HG03039 (cell line): ENCODE measurements at regions not wholly inside any gene's neighbourhood (a gene's known extent, or its start where the extent isn't known, plus 50 kb on each side); places are given as distances from the start of the nearest gene placed in this dataset.

Experiments
- ATAC-seq: cut with Tn5 transposase; IDR thresholded peaks from one replicate; pipeline ENCODE4 v1.9.1; 2021; ENCODE audit warnings: mild to moderate bottlenecking, moderate library complexity; ENCODE audit not compliant: unreplicated experiment

- ATAC-seq, result no peak
Observed at GRCh38 chr13:77383097-77383496, 56.2 kb upstream of the MYCBP2 start.

DNA sequence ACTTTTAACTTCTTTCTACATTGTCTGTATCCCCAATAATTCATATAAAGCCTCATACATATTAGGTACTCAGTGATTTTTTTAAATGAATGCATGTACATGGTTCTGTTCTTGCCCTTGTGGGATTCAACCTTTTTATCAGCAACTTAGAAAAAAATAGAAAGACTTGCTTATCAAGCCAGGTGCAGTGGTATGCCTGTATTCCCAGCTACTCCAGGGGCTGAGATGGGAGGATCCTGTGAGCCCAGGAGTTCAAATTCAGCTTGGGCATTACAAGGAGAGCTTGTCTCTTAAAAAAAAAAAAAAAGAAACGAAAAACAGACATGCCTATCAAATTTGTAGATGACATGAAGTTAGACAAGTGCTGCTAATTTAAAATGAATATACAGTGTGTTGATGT lies 54.2 kb upstream of the MYCBP2 start:
- no peak for ATAC-seq

DNA sequence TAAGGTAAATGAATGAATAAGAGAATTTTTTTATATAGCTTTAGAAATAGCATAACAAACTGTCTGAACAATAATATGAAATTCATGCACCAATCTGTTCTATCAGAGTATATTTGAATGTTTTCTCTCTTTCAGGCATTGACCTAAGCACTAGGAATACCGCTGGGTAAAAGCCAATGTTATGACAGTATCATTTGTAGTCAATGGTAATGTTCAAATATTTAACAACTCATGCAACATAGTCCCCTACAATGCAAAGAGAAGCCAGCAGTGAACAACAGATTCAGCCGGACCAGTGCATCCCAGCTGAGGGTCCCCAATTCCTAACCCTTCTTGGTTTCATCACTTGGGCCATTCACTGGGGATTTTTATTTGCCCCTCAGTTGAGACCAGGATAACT lies 52.6 kb upstream of the MYCBP2 start:
- ATAC-seq, result no peak

DNA sequence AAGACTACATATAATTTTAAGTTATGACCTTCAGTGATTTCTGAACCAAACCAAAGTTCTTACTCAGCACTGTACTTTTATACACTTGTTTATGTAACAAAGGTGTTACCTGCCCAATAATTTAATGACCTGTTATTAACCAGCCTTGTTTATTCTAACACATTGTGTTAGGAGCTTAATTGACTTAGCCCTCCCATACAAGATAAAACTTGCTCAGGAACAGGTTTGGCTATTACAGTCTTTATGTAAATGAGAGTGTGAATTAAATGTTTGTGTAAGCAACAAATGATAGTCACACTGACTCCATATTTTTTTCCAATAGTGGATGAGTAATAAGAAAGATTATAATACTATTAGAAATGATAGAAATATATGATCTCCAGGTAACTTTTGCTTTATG lies 51.8 kb upstream of the MYCBP2 start:
- ATAC-seq, result no peak

DNA sequence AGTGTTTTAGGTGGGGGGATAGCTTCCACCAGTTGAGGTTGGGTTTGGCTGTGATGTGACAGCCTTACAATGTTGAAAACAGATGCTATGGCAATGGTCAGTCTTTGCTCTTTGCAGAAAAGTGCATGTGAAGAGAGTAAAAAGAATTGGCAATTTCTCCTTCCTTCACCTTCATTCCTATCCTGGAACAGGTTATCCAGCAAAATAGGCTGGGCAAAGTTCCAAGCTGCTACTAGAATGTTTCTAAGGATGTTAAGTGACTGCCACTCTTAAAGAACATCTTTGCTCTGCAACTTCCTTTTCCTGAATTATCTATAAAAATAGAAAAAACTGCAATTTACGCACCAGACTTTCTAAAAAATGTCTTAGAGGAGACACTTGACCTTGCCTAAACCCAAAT lies 50.1 kb upstream of the MYCBP2 start:
- no peak for ATAC-seq
